GM18517 (cell line): ENCODE measurements at regions not wholly inside any gene's neighbourhood (a gene's known extent, or its start where the extent isn't known, plus 50 kb on each side); places are given as distances from the start of the nearest gene placed in this dataset.
"Not testable (repeated sequence)": the region's sequence is repeated elsewhere in the genome, so short reads cannot be mapped to it uniquely, and the experiment has no call there.

ENCODE experiments used
- ATAC-seq: cut with Tn5 transposase; IDR thresholded peaks from one replicate; pipeline ENCODE4 v1.9.1; 2021; ENCODE audit warnings: mild to moderate bottlenecking, moderate library complexity; ENCODE audit not compliant: unreplicated experiment

DNA sequence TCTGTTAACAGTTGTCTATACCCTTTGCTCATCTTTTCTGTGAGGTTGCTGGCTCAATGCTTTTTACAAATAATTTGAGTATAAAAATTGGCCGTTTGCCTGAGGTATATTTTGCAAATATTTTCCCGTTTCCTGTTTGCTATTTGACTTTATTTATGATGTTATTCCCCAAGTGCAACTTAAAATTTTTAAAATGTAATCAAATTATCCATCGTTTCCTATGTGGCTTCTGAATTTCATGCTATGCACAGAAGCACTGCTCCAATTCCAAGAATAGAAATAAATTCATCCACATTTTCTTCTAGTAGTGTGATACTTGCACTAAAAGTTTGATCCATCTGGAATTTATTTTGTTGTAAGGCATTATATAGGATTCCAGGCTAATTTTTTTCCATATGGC lies 123.6 kb downstream of the ZNF608 start:
- no peak for ATAC-seq

- ATAC-seq, result no peak
Measured at GRCh38 chr5:124621279-124621678, 125.2 kb downstream of the ZNF608 start.

DNA sequence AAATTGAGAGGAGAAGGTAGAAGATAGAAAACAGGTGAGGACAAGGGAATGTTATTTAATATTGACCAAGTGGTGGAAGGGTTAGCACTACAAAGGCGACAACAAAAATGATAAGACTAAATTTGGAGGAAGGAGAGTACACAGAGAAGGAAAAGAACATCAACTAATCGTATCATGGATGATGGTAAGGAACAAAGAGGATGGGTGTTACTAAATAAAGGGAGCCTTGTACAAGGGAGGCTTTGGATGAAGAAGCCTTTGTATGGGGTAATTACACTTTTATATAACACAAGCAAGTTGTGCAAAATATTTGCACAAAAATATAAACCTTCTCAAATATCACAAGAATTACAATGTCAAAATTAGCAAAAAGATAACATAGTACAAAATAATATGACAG lies 125.7 kb downstream of the ZNF608 start:
- no peak for ATAC-seq

- no peak for ATAC-seq
Measured at GRCh38 chr5:124619121-124619520, 127.3 kb downstream of the ZNF608 start.

DNA sequence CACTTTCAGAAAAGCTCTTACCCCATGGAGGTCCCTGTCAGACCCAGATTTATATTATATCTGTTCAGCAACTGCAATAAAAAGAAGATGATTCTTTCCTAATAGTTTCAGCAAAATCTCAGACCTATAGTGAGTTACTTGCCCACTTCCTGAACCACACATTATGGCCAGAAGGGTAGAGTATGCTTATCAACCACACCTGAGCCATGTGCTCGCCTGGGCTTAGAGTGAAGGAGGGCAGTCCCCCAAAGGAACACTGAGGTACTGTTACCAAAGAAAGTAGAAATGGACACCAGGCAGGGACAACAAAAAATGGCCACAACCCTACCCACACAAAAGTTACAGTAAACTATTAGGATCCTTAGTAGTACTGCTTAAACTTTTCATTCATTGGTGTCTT lies 128.7 kb downstream of the ZNF608 start:
- no peak for ATAC-seq

DNA sequence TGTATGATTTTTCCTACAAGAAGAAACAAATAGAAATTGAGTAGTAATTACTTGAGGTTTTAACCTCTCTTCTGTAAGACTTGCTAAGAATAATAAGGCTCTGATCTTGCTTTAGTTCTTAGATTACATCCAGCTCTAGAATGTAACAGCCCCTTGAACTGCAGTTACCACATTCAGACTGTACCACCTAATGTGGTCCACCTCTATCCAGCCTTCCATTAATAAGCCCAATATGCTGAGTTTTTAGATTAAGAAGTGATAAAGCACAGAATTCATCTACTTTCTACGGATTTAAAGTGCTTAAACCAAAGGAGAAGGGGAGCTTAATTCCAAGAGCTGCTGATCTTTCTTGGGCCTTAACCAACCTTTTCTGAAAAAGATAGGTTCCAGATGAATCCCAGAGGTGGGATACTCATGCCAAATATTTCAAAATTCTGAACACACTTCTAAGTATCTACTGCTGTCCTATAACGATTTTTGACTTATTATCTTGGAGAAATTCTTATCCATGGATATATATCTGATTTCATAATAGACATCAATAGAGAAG lies 131.5 kb downstream of the ZNF608 start:
- no peak for ATAC-seq

GRCh38 chr5:124614105-124614504 lies 132.3 kb downstream of the ZNF608 start:
- ATAC-seq, result no peak

GRCh38 chr5:124613273-124613953 lies 133.0 kb downstream of the ZNF608 start:
- ATAC-seq, result no peak

- no peak for ATAC-seq
Measured at GRCh38 chr5:124612023-124612422, 134.4 kb downstream of the ZNF608 start.

DNA sequence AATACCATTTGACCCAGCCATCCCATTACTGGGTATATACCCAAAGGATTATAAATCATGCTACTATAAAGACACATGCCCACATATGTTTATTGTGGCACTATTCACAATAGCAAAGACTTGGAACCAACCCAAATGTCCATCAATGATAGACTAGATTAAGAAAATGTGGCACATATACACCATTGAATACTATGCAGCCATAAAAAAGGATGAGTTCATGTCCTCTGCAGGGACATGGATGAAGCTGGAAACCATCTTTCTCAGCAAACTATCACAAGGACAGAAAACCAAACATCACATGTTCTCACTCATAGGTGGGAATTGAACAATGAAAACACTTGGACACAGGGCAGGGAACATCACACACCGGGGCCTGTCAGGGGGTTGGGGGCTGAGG lies 135.2 kb downstream of the ZNF608 start:
- ATAC-seq, result not testable (repeated sequence)

GRCh38 chr5:124609685-124610084 lies 136.8 kb downstream of the ZNF608 start:
- ATAC-seq, result not testable (repeated sequence)

- ATAC-seq, result no peak
Measured at GRCh38 chr5:124606543-124606942, 139.9 kb downstream of the ZNF608 start.

DNA sequence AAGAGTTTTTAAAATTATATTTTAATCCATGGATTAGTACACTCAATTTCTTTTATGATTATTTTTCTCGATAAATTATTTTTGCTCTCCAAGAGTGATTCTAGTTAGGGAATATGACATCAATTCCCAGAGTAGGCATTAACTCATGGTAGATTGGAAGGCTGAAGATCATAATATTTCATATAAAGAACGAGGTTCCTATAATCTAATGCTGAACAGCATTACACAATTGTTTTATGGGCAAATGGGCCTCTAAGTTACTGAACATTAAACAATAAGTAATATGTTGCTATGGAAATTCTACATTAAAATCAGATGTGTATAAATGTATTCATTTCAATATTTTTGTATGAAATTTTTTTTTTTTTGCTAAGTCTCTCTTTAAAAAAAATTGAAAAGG lies 140.3 kb downstream of the ZNF608 start:
- ATAC-seq, result no peak

GRCh38 chr5:124605541-124605940 lies 140.9 kb downstream of the ZNF608 start:
- ATAC-seq, result no peak

GRCh38 chr5:124604419-124604818 lies 142.0 kb downstream of the ZNF608 start:
- ATAC-seq, result no peak

DNA sequence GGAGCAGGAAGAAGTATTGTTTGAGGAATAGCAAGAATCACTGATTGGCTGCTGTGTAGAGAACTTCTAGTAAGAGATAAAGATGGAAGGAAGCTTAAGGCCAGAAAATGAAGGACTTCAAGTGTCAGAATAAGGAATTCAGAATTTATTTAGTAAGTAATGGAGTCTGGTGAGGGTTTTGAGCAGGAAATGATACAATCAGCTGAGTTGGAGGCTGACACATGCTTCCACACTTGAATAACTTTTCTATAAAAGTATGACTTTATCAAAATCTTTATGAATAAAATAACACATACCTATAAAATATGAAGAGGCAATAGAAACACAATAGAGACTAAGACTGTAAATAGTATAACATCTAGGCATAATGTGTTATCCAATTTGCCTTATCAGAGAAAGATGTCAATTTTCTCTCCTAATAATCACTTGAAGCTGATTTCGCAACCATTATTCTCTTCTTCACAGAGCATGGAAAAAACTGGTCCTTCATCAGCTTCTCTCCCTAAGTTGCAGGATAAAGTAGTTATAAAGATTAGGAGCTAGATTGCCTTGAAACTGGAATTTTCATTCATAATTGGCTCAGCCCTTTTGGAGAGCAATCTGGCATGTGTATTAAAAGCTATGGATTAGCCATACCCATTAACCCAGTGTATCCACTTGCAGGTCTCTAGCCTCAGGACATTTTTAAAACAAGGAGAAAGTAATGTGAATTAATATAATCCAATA lies 143.4 kb downstream of the ZNF608 start:
- no peak for ATAC-seq

- ATAC-seq, result no peak
Measured at GRCh38 chr5:124599028-124599973, 147.1 kb downstream of the ZNF608 start.

DNA sequence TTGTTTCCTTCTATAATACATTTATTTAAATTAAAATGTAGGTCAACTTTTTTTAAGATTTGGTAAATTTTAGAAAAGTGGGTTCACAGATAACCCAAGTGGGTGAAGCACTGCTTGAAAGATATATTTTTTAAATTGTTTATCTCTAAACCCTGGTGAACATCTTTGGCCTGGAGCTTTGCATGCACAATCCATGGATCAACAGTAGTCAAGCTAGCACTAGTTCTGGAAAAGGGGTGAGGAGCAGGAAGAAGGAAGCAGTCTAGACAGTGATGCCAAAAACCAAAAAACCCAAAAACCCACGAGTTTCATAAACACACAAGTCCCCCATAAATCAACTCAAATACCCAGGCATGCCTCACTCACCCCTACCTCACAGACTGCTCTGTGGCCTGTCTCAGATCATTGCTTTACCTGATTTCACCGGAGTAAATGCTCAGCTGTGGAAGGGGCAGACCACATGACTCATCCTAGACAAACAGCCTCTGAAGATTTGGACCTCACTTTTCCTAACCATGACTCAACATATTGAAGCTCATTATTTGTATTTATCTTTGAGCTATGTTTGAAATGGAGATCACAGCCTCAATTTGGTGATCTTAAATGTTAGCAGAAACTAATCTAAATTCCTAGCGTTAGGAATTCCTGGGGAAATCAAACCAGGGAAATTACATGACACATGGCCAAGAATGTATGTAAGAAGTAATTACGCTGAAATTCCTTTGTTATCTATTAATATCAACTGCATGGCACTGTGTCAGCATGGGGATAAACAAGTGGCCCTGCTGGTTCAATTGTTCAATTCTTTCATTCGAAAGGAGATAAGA lies 149.6 kb downstream of the ZNF608 start:
- ATAC-seq, result no peak

DNA sequence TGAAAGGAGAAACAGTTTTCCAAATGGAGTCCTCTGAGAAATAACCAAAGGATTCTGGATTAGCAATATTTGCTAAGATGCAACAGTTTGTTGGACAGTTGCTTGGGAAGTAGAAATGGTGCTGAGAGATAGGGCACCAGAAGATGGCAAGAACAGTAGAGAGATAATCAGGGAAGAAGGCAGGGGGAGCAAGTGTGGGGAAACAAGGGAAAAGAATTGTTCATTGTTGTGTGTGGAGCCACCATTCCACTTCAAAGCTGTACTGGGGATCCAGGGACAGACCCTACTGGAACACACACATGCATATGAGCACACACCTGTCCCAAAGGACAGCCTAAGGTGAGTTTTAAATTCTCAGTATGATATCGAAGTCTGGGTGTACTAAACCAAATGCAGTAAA lies 152.5 kb downstream of the ZNF608 start:
- ATAC-seq, result no peak

DNA sequence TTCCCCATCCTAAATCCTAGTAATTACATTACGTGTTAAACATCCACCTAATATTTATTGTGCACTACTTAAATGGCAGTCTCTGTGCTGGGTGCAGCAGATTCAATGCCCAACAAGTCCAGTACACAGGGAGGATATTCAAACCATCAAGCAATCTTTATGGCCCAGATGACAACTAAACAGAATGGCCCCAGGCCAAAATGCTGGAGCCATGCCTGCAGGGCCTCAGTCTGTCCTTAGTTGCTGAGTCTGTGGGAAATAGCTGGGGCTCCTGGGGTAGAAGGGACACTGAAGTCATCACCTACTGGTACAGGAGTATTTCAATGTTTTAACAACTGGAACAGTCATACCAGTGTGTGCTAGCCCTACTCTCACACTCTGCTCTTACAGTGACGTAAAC lies 153.5 kb downstream of the ZNF608 start:
- no peak for ATAC-seq
